ENCODE measurements at regions not wholly inside any gene's neighbourhood (a gene's known extent, or its start where the extent isn't known, plus 50 kb on each side); places are given as distances from the start of the nearest gene placed in this dataset.

DNA sequence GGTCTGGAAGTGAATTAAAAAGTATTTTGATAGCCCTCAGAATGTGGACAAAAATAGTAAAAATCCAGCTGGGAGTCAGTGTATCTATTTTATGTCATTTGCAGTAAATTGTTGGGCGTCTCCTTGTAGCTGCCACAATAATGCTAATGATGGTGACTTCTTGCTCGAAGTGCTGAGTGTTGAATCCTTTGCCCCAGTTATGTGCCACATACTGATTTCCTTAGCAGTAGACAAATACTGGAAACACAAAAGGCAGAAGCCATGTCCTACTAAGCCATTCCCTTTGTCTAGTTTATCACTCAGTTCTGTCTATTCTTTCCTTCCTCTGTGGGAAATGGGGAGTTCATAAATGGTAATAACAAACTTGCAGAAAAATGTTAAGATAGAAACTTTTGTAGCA lies 70.7 kb upstream of the CXADR start:
- H3K27me3 ChIP-seq: no peaks in the 10 kb centered on the region
- DNase-seq (ENCODE audit: low spot score): no peak
- TF ChIP-seq, protein P1, sequence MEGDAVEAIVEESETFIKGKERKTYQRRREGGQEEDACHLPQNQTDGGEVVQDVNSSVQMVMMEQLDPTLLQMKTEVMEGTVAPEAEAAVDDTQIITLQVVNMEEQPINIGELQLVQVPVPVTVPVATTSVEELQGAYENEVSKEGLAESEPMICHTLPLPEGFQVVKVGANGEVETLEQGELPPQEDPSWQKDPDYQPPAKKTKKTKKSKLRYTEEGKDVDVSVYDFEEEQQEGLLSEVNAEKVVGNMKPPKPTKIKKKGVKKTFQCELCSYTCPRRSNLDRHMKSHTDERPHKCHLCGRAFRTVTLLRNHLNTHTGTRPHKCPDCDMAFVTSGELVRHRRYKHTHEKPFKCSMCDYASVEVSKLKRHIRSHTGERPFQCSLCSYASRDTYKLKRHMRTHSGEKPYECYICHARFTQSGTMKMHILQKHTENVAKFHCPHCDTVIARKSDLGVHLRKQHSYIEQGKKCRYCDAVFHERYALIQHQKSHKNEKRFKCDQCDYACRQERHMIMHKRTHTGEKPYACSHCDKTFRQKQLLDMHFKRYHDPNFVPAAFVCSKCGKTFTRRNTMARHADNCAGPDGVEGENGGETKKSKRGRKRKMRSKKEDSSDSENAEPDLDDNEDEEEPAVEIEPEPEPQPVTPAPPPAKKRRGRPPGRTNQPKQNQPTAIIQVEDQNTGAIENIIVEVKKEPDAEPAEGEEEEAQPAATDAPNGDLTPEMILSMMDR (IDR thresholded peaks at IDR 0.05): no peak
- H3K27ac ChIP-seq: no peak overlapping the region
- no peaks in the 10 kb centered on the region for H3K9me3 ChIP-seq
- H3K36me3 ChIP-seq: no peaks in the 10 kb centered on the region
- no peak overlapping the region for H3K4me3 ChIP-seq
- no peaks in the 10 kb centered on the region for H3K4me1 ChIP-seq

DNA sequence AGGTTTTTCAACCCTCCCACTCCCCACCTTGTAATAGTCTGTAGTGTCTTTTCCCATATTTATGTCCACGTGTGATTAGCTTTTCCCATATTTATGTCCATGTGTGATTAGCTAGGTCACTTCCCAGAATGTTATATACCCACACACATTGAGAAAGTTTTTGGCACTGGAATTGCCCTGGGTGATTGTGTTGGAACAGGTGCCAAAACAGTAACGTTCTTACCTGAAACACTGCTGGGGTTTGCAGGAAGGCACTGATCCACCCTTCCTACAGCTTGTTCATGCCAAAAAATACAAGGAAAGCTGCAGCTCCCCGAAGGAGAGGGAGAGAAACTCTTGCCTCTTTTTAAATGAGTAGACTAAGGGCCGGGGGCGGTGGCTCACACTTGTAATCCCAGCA lies 68.0 kb upstream of the CXADR start:
- TF ChIP-seq, protein P1 (IDR thresholded peaks at IDR 0.05): no peak
- Histone ChIP-seq H3K27me3 (no peaks in the 10 kb centered on the region), H3K4me3 (no peak overlapping the region), H3K36me3 (no peaks in the 10 kb centered on the region), H3K27ac (no peak overlapping the region), H3K9me3 (no peaks in the 10 kb centered on the region), H3K4me1 (no peaks in the 10 kb centered on the region)
- no peak for DNase-seq (ENCODE audit: low spot score)

DNA sequence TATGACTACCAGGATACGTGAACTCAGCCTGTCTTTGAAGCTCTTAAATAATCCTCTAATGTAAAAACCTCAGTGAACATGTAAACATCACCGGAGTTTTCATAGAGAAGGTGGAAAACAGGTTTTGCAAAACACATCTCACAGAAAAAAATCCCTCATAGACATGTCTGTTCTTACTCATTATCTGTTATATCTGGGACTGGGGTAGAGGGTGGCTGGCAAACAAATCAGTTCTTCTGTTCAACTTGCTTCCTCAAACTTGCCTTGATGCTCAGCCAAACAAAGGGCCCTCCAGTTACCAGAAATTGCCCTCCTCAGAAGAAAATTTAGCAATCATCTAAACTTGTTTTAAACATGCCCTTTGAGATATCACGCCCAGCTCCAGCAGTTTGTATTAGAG lies 66.1 kb upstream of the CXADR start:
- Histone ChIP-seq H3K4me3 (no peak overlapping the region), H3K27ac (no peak overlapping the region), H3K9me3 (no peaks in the 10 kb centered on the region), H3K4me1 (no peaks in the 10 kb centered on the region), H3K36me3 (no peaks in the 10 kb centered on the region), H3K27me3 (no peaks in the 10 kb centered on the region)
- no peak for DNase-seq (ENCODE audit: low spot score)
- TF ChIP-seq, protein P1 (IDR thresholded peaks at IDR 0.05): no peak

DNA sequence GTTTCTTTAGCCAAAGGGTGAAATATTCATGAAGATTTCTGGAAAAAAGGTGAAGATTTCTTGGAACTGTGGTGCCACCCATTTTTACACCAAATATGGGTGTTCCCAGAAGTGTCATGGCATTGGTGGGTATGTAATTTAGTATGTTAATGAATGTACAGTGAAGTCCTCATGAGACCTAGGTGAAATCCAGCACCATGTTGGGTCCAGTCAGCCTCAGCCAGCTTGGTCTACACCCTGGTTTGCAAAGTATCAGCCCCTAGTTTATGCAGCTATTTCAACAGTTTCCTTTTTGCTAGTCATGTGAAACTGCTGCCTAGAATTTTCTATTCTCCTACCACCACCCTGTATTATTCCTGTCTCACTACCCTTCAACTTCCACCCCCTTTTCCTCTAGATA lies 63.1 kb upstream of the CXADR start:
- H3K36me3 ChIP-seq: no peaks in the 10 kb centered on the region
- no peaks in the 10 kb centered on the region for H3K27me3 ChIP-seq
- DNase-seq (ENCODE audit: low spot score): no peak
- H3K27ac ChIP-seq: no peak overlapping the region
- no peak overlapping the region for H3K4me3 ChIP-seq
- TF ChIP-seq, protein P1 (IDR thresholded peaks at IDR 0.05): no peak
- H3K9me3 ChIP-seq: no peaks in the 10 kb centered on the region
- no peaks in the 10 kb centered on the region for H3K4me1 ChIP-seq

DNA sequence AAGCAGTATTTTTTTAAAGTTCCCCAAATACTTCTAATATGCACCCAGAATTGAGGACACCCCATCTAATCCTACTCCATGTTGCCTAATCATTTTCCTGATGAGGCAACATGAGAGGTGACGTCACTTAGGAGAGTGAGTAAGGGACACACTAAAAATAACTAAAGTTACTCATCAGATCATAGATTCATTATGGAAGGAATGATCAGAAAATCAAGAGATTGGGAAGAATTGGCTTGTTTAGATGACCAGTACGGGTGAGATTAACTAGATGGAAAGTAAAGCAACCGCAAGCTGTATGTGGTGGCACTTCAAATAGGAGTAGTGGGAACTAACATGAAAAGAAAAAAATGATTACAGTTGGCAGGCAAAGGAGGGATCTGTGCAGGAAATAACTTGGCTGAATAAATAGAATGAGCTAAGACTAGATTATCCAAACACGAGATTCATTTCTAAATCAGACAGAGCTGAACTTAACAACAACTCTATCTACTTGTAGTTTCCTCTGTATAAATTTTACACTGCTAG lies 61.4 kb upstream of the CXADR start:
- peak overlapping the region in 1 of 2 donors; percentile 20 for H3K27ac ChIP-seq
- H3K27me3 ChIP-seq: no peaks in the 10 kb centered on the region

More for the DNA sequence above, 61.4 kb upstream of the CXADR start:
- TF ChIP-seq, protein P1 (IDR thresholded peaks at IDR 0.05): no peak
- no peaks in the 10 kb centered on the region for H3K9me3 ChIP-seq
- no peaks in the 10 kb centered on the region for H3K36me3 ChIP-seq
- no peaks in the 10 kb centered on the region for H3K4me1 ChIP-seq
- DNase-seq (ENCODE audit: low spot score): no peak
- no peak overlapping the region for H3K4me3 ChIP-seq
